ENCODE measurements at regions not wholly inside any gene's neighbourhood (a gene's known extent, or its start where the extent isn't known, plus 50 kb on each side); places are given as distances from the start of the nearest gene placed in this dataset.

DNA sequence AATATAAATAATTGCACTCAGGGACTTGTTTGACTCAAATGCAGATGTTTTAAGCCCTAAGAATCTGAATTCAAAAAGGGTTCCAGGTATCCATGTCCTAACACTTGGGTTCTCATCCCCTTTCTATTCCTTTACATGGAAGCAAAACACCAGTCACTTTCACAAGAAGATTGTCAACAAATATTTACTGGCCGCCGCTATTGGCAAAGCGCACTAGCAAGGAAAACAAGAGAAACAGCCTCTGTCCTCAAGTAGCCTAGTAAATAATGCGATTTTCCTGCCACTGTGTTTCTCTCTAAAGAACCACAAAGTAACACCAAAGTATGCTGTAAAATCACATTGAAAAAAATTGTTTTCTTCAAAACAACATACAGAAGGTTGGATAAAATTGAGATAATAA lies 66.7 kb upstream of the EZH2 start:
- no peak for DNase-seq (ENCODE audit: low spot score in 2 of 2)
- Mint-ChIP-seq H3K4me3 (no peak overlapping the region), H3K9me3 (no peaks in the 10 kb centered on the region), H3K27me3 (no peaks in the 10 kb centered on the region), H3K4me1 (no peaks in the 10 kb centered on the region), H3K36me3 (ENCODE audit: insufficient read depth) (no peaks in the 10 kb centered on the region), H3K27ac (ENCODE audit: low read depth) (no peak overlapping the region)
- ATAC-seq (replicated peaks; ENCODE audit: extremely low read depth, poor library complexity, severe bottlenecking) = no peak

DNA sequence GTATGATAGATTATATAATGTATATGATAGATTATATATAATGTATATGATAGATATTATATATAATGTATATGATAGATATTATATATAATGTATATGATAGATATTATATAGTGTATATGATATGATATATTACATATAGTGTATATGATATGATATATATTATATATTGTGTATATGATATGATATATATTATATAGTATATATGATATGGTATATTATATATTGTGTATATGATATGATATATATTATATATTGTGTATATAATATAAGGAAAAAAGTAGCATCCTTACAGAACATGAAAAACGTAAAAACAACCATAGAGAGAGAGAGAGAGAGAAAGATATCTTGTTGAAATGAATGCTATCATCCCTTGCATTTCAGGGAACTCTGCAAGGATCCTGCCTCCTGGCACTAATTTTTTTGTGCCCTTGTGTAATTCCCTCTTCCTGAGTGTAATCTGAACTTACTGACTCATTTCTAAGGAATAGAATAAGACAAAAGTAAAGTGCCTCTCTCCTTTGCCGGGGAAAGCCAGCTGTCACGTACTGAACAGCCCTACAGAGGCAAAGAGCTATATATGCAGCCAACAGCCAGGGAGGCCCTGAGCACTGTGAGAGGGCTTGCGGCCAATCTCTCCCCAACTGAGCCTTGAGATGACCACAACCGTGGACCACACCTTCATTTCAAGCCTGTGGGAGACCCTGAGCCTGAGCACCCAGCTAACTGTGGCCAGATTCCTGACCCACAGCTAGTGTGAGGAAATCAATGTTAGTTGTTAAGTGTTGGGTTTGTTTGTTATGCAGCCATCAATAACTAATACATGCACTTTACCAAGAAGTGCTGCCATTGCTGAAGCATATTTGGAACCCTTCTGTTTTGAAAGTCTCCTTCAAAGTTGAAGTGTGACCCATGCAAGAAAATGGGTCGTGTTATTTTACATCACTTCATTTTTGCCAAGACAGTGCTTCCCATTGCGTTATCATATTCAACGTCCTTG lies 61.1 kb upstream of the EZH2 start:
- no peaks in the 10 kb centered on the region for H3K27me3 Mint-ChIP-seq
- peaks cover 11% of the 10 kb centered on the region for H3K36me3 Mint-ChIP-seq (ENCODE audit: insufficient read depth)
- no peak for ATAC-seq (replicated peaks; ENCODE audit: extremely low read depth, poor library complexity, severe bottlenecking)
- no peak overlapping the region for H3K27ac Mint-ChIP-seq (ENCODE audit: low read depth)
- H3K4me1 Mint-ChIP-seq = peaks cover 6% of the 10 kb centered on the region
- H3K9me3 Mint-ChIP-seq = no peaks in the 10 kb centered on the region
- H3K4me3 Mint-ChIP-seq = no peak overlapping the region
- no peak for DNase-seq (ENCODE audit: low spot score in 2 of 2)

DNA sequence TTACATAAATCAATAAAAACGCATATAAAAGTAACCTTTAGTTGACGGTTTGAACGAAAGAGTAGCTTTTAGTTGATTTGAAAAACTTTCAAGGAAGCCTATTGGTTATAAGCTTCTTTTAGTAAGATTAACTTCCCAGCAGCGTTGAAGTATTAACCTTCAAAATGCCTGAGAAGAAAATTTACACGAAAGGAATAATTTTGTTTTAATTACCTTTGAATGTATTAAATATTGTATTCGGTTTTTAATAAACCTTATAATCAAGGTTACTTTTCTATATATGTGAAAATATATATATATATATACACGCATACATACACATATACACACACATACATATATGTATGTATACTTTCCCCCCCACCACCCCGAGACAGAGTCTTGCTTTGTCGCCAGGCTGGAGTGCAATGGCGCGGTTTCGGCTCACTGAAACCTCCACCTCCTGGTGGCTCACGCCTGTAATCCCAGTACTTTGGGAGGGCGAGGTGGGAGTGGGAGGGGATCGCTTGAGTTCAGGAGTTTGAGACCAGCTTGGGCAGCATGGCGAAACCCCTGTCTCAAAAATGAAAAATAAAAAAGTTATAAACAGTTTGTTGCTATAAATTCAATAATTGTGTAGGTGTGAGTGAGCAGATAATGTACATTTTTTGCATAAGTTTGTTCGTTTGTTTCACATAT lies 57.6 kb upstream of the EZH2 start:
- Mint-ChIP-seq H3K36me3 (ENCODE audit: insufficient read depth) (peaks cover 11% of the 10 kb centered on the region), H3K4me1 (peaks cover 8% of the 10 kb centered on the region), H3K4me3 (peak overlapping the region; percentile 94), H3K27ac (ENCODE audit: low read depth) (peak overlapping the region; percentile 94), H3K27me3 (no peaks in the 10 kb centered on the region), H3K9me3 (no peaks in the 10 kb centered on the region)
- peak; percentile 83 for ATAC-seq (replicated peaks; ENCODE audit: extremely low read depth, poor library complexity, severe bottlenecking)
- peak; percentile 40 to 56 for DNase-seq (ENCODE audit: low spot score in 2 of 2)

DNA sequence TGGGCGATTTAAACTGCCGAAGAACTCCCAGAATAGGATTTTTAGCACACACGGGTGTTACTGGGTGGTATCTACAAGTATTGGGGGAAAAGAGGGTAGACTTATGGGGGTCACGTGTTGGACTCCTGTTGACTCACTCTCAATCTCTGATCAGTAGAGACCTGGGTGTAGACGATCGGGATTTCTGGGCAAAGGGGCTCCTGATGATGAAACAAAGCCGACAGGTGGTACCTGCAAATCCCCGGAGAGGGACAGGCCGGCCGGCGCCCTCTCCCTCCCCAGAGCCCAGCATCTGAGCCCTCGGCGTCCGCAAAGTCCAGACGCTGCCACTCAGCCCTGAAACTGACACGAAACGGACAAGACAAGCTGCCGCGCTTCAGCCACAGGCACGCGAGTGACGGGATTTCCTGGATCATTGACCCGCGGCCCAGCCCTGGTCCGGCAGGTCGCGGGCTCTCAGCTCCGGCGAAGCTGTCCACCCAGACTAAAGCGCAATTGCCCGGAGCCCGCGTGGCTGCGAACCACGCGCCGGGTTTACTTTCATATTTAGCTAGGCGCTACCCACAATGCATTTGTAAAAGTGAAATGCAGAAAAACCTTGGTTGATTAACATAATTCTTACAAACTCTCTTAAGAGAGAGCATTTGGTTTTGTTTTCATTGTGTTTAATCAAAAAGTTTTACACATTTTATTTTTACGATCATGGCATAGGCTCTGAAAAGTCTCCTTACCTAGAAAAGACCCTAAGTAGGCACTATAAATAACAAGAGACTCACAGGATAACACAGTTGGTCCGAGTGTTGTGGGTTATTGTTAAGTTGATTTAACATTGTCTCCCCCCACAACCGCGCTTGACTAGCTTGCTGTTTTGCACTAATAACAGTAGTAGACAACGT lies 56.9 kb upstream of the EZH2 start:
- Mint-ChIP-seq H3K27ac (ENCODE audit: low read depth) (peak overlapping the region; percentile 94), H3K4me3 (peak overlapping the region; percentile 94), H3K4me1 (peaks cover 8% of the 10 kb centered on the region), H3K36me3 (ENCODE audit: insufficient read depth) (peaks cover 11% of the 10 kb centered on the region), H3K27me3 (no peaks in the 10 kb centered on the region), H3K9me3 (no peaks in the 10 kb centered on the region)
- ATAC-seq (replicated peaks; ENCODE audit: extremely low read depth, poor library complexity, severe bottlenecking) = peak; percentile 69
- peak; percentile 40 to 55 for DNase-seq (ENCODE audit: low spot score in 2 of 2)

DNA sequence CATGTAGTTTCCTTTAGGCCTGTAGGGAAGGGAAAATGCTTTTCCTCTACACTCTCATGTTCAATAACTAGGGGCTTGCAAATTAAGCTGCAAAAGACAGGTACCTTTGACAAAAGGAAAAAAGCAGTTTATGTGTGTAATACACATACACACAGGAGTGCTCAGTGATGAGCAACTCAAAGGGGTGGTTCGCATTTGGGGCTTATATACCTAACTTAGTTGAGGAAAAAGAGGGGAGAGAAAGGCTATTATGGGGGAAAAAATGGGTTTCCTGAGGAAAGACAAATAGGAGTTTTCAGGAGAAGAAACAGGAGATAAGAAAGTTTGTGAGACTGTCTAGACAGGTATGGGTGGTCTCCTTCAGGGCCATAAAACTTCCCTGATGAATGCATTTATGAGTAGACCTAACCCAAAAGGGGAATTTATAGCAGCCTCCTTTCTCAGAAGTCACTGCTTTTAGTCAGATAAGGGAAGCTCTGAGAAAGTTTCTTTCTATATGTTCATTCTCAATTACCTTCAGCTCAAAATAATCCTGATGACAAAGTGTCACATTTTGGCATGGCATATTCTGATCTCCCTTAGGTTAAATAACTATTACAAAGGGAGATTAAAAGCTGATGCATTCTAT lies 55.2 kb upstream of the EZH2 start:
- Mint-ChIP-seq H3K9me3 (no peaks in the 10 kb centered on the region), H3K27me3 (no peaks in the 10 kb centered on the region), H3K4me1 (peaks cover 8% of the 10 kb centered on the region), H3K27ac (ENCODE audit: low read depth) (no peak overlapping the region), H3K4me3 (no peak overlapping the region), H3K36me3 (ENCODE audit: insufficient read depth) (peaks cover 11% of the 10 kb centered on the region)
- no peak for ATAC-seq (replicated peaks; ENCODE audit: extremely low read depth, poor library complexity, severe bottlenecking)
- no peak for DNase-seq (ENCODE audit: low spot score in 2 of 2)

DNA sequence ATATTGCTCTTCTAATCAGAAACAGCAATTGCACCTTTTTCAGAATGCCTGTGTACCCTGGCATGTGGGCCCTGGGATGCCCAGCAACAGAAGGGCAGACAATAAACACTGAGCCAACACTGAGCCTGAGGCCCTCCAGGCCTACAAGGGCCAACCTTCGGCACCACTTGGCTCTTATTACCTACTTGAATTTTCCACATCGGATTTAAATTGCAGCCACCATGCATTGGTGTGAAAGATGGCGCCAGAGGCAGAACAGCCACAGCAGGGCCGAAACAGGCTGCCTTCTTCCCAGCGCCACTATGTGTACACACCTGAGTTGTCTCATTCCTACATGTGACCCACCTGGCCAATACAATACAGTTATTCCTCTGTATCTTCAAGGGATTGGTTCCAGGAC lies 51.4 kb upstream of the EZH2 start:
- Mint-ChIP-seq H3K36me3 (ENCODE audit: insufficient read depth) (peaks cover under 1% of the 10 kb centered on the region), H3K4me3 (no peak overlapping the region), H3K27ac (ENCODE audit: low read depth) (no peak overlapping the region), H3K27me3 (no peaks in the 10 kb centered on the region), H3K4me1 (peaks cover 5% of the 10 kb centered on the region), H3K9me3 (no peaks in the 10 kb centered on the region)
- ATAC-seq (replicated peaks; ENCODE audit: extremely low read depth, poor library complexity, severe bottlenecking) = no peak
- no peak for DNase-seq (ENCODE audit: low spot score in 2 of 2)
